ENCODE measurements at regions not wholly inside any gene's neighbourhood (a gene's known extent, or its start where the extent isn't known, plus 50 kb on each side); places are given as distances from the start of the nearest gene placed in this dataset.

GRCh38 chr6:81450180-81450579 lies 302.3 kb downstream of the TENT5A start:
- TF ChIP-seq CTCF (IDR thresholded peaks at IDR 0.05) = no peak; the same call in 1 of the 2 replicates
- no peak for TF ChIP-seq ZFX (IDR thresholded peaks at IDR 0.05; ENCODE audit: borderline replicate concordance)

Data from 22Rv1 (cell line).